GM19240 (cell line): ENCODE measurements at regions not wholly inside any gene's neighbourhood (a gene's known extent, or its start where the extent isn't known, plus 50 kb on each side); places are given as distances from the start of the nearest gene placed in this dataset.

Experiments
- DNase-seq: peaks from one replicate; pipeline ENCODE4 v3.0.0; 2011; ENCODE audit warnings: low spot score; ENCODE audit not compliant: insufficient read length

GRCh38 chr18:5640939-5641338, 97.1 kb upstream of the EPB41L3 start:
- no peak for DNase-seq

DNA sequence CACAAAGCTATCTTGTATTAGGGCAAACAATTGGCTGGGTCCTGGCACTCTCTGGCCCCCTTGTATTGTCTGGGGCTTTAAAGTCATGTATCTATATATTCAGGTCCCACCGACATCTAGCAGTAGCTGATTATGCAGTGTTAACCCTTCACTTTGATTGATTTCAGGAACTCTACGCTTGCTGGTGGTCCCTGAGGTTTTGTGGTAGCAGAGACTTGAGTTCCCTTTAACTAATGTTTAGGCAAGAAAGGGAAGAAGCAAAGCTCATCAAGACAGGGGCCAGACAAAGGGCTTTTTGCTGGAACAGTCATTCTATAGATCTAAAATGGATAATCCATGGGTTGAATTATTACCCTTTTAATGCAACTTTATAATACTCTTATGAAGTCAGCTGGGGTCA, 95.3 kb upstream of the EPB41L3 start:
- no peak for DNase-seq

- DNase-seq: no peak
These were observed 88.2 kb upstream of the EPB41L3 start for GRCh38 chr18:5632041-5632440.

GRCh38 chr18:5630900-5631413, 87.2 kb upstream of the EPB41L3 start:
- DNase-seq: no peak

DNA sequence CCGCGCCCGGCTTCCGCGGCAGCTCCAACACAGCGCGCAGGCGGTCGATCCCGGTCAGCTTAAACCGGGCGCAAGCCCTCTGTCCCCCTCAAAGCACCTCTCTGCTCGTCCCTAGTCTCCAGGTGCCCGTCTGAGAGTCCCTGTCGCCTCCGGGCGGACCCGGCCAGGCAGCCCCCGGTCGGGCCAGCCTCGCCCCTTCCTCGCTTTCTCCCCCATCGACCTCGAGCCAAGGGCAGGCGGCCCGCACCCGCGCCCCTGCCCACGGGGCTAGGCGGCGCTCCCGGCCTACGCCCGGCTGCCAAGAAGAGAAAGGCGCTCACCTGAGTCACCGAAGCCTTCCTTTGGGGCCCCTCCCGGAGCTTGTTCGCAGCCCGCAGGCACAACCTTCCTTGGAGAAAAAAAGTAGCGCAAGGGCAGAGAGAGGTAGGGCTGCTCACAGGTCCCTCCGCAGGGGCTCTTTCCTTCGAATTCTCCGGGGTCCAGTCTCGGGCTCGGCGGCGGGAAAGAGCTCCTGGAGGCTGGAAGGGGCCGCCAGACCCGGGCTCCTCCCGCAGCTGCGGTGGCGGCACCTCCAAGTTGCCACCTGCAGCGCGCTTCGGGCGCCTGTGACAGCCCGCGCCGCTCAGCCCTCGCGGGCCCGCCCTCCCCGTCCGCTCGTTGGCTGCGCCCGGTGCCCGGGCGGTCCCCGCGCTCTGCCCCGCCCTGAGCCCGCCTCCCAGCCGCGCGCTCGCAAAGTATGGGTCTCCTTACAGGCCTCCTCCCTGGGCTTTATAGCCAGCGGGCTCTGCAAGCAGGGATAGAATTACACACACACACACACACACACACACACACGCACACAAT, 86.5 kb upstream of the EPB41L3 start:
- peak; percentile 21 for DNase-seq

GRCh38 chr18:5628512-5629255, 84.9 kb upstream of the EPB41L3 start:
- no peak for DNase-seq

GRCh38 chr18:5627776-5628511, 84.1 kb upstream of the EPB41L3 start:
- no peak for DNase-seq

DNA sequence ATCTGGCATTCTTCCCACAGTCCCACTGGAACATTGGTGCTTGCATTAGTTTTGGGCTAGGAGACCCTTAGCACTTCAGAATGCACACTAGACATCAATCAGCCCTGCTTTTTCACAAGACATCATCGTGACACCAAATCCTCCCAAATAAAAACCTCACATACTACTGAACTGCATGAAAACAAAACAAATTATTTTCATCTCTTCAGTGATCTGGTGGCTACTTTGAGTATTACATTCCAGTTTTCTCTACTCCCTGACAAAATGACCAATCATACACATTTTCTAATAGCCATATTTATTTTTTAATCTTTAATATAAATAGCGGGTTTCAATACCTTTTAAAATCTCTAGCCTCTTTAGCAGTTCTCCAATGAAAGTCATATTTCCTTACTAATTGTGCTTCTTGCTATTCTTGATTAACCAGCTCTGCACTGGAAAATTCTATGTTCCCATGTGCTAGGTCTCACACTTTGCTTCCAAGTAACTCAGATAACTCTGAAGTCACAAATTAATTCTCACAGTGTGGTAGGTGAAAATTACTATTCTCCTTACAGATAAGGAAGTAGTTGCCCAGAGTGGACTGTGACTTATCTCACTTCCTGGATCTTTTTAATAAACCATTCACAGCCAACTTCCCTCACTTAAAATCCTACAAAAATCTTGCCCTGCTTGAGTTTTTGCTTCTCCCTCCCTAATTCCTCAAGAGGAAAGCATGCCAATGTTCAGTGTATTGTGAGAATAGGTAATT, 82.5 kb upstream of the EPB41L3 start:
- DNase-seq: no peak

DNA sequence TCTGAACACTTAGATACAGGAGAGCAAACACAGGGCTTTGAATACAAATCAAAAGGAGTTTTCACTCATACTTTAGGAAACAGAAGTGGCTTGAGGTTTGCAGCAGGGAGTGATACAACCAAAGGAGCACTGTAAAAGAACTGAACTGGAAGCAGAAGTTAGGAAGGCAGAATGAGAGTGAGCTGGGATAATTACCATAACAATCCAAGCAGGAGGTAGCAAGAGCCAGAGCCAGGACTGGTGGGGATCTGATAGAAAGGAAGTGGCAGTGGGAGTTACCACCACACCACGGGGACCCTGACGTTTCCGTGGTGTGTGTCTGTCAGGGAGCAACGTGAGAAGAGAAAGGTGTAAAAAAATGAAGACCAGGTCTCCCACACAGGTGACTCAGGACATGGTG, 81.3 kb upstream of the EPB41L3 start:
- no peak for DNase-seq

GRCh38 chr18:5622905-5623304, 79.1 kb upstream of the EPB41L3 start:
- DNase-seq: no peak

- DNase-seq: no peak
These were observed 76.5 kb upstream of the EPB41L3 start for GRCh38 chr18:5620289-5620688.

DNA sequence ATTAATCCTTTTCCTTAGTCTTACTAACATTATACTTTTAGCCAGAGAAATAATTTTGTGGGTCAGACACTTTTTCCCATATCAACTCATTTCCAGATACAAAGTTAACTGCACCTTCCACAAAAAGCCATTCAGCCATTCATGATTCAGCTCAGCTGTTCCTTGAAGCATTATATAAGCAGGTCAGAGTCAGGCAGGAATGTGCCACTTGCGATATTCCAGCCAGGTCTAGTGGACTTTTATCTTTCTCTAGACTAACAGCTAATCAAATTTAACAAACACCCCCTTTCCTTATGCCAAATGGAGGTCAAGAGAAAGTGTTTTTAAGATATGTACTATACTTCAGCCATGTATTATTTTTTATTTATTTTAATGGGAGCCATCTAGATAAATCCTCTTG, 75.6 kb upstream of the EPB41L3 start:
- DNase-seq: no peak

GRCh38 chr18:5618047-5618688, 74.4 kb upstream of the EPB41L3 start:
- DNase-seq: no peak

DNA sequence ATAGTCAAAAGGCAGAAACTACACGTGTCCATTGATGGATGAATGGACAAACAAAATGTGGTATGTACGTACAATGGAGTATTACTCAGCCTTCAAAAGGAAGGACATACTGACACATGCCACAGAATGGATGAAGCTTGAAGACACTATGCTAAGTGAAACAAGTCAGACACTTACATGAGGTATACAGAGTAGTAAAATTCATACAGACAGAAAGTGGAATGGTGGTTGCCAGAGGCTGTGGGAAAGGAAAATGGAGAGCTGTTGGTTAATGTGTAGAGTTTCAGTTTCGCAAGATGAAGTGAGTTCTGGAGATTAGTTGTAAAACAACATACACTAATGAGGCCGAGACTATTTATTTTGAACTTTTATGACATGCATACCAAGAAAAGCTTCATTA, 67.4 kb upstream of the EPB41L3 start:
- DNase-seq: no peak

- DNase-seq: no peak
These were observed 65.0 kb upstream of the EPB41L3 start for GRCh38 chr18:5608846-5609245.

DNA sequence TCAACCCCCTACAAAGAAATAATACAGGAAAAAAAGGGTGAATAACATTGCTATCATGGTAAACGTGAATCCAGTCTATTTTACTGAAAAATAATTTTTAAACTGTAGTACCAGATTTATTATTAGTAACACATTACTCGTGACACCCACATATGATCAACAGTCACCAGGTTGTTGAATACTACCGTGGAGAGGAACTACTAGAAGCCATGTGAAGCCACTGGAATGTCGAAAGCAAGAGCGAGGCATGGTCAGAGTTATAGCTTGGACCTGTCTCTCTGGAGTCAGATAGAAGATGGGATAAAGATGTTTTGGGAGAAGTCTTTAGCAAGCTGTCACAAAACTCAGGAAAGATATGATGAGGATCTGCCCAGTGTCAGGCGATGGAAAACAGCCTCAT, 63.2 kb upstream of the EPB41L3 start:
- no peak for DNase-seq

- DNase-seq: no peak
These were observed 61.0 kb upstream of the EPB41L3 start for GRCh38 chr18:5604778-5605177.

- DNase-seq: no peak
These were observed 59.4 kb upstream of the EPB41L3 start for GRCh38 chr18:5603153-5603552.

DNA sequence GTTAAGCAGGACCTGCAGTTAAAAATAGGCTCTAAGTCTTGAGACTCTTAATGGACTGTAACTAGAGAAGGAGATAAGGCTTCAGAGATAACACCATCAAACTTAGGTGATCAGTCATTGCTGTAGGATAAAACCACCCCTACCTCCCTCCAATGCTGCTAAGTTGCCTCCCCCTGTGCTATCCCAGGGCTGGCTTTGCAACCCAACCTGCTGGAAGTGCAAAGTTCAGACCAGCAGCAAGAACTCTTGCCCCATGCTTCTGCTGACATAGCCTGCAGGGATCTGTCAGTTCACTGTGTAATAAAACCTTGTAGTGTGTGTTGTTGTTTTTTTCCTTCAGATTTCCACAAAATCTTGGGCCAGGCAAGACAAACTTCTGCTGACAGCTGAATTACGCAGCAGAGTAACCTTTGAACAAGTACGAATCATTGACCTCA, 57.4 kb upstream of the EPB41L3 start:
- no peak for DNase-seq

GRCh38 chr18:5600378-5601071, 56.7 kb upstream of the EPB41L3 start:
- DNase-seq: no peak
